Endodermal cell (in vitro differentiated cells): ENCODE measurements at regions not wholly inside any gene's neighbourhood (a gene's known extent, or its start where the extent isn't known, plus 50 kb on each side); places are given as distances from the start of the nearest gene placed in this dataset.

Experiments used
- DNase-seq: peaks from one replicate; pipeline ENCODE4 v3.0.0-alpha.2; 2017
- H3K27ac ChIP-seq: 2 replicates; pipeline ENCODE4 v1.5.1; 2013; ENCODE audit warnings: mild to moderate bottlenecking, low read depth, low read length, moderate library complexity
- H3K27me3 ChIP-seq: 2 replicates; pipeline ENCODE4 v1.6.1; 2013; ENCODE audit warnings: mild to moderate bottlenecking, low read length, moderate library complexity; ENCODE audit not compliant: insufficient read depth, control insufficient read depth, poor library complexity, severe bottlenecking
- H3K36me3 ChIP-seq: 2 replicates; pipeline ENCODE4 v1.7.0; 2013; ENCODE audit warnings: mild to moderate bottlenecking, low read length, moderate library complexity; ENCODE audit not compliant: control insufficient read depth, insufficient read depth
- H3K4me1 ChIP-seq: one replicate; pipeline ENCODE4 v1.7.0; 2013; ENCODE audit warnings: low read length; ENCODE audit not compliant: control insufficient read depth, insufficient read depth
- H3K4me3 ChIP-seq: 2 replicates; pipeline ENCODE4 v1.5.1; 2013; ENCODE audit warnings: mild to moderate bottlenecking, low read length, moderate library complexity
- H3K9ac ChIP-seq: 2 replicates; pipeline ENCODE4 v1.6.1; 2013; ENCODE audit warnings: mild to moderate bottlenecking, low read length, moderate library complexity; ENCODE audit not compliant: poor library complexity, severe bottlenecking; ENCODE audit errors: extremely low read depth
- H3K9me3 ChIP-seq: 2 replicates; pipeline ENCODE4 v1.6.1; 2013; ENCODE audit warnings: mild to moderate bottlenecking, low read length, moderate library complexity; ENCODE audit not compliant: control insufficient read depth
- H3K27ac Mint-ChIP-seq: 2 replicates; pipeline ENCODE4 v1.8.0; 2020; ENCODE audit warnings: mixed read lengths
- H3K27me3 Mint-ChIP-seq: 2 replicates; pipeline ENCODE4 v1.8.0; 2021; ENCODE audit warnings: mild to moderate bottlenecking, mixed read lengths; ENCODE audit not compliant: insufficient read depth
- H3K36me3 Mint-ChIP-seq: 2 replicates; pipeline ENCODE4 v1.8.0; 2020; ENCODE audit warnings: low read depth, mixed read lengths
- H3K4me1 Mint-ChIP-seq: 2 replicates; pipeline ENCODE4 v1.8.0; 2020; ENCODE audit warnings: mixed read lengths
- H3K4me3 Mint-ChIP-seq: 2 replicates; pipeline ENCODE4 v1.8.0; 2020; ENCODE audit warnings: mild to moderate bottlenecking, moderate library complexity, mixed read lengths
- H3K9me3 Mint-ChIP-seq: 2 replicates; pipeline ENCODE4 v1.8.0; 2020; ENCODE audit warnings: mild to moderate bottlenecking, mixed read lengths
- CTCF ChIP-seq: fragments of 200-600 bp; sonication (generic); conservative IDR thresholded peaks from 2 replicates; pipeline ENCODE4 v1.5.0; 2021; ENCODE audit warnings: antibody characterized with exemption, mild to moderate bottlenecking
- WGBS, 2 experiments: methylation state at CpG; one replicate each; pipeline versions ENCODE4 v1.1.5 to v1.1.7; 2013; ENCODE audit warnings: missing lambda C conversion rate in 2 of 2, mixed read lengths in 1 of 2; ENCODE audit not compliant: insufficient coverage in 1 of 2, insufficient read length in 1 of 2; 5-methylcytosine and 5-hydroxymethylcytosine counted together

- no peaks in the 10 kb centered on the region for H3K27me3 Mint-ChIP-seq
- Histone ChIP-seq H3K27me3 (no peaks in the 10 kb centered on the region), H3K9me3 (no peaks in the 10 kb centered on the region), H3K4me3 (no peak overlapping the region), H3K4me1 (no peaks in the 10 kb centered on the region), H3K36me3 (no peaks in the 10 kb centered on the region), H3K27ac (no peak overlapping the region), H3K9ac (no peak overlapping the region)
- no peak overlapping the region for H3K27ac Mint-ChIP-seq
- H3K9me3 Mint-ChIP-seq, result no peaks in the 10 kb centered on the region
- TF ChIP-seq CTCF, result no peak
- H3K36me3 Mint-ChIP-seq, result no peaks in the 10 kb centered on the region
- H3K4me3 Mint-ChIP-seq, result no peak overlapping the region
- WGBS, 2 experiments, result 93 to 97% methylated on average over 3 to 6 of the region's 7 CpGs
- H3K4me1 Mint-ChIP-seq, result no peaks in the 10 kb centered on the region
- DNase-seq, result no peak
Observed at GRCh38 chr6:82442061-82442719, 78.6 kb downstream of the TPBG start.

GRCh38 chr6:82458147-82458546 lies 94.5 kb downstream of the TPBG start:
- Mint-ChIP-seq H3K4me1 (peaks cover 5% of the 10 kb centered on the region), H3K27me3 (no peaks in the 10 kb centered on the region), H3K4me3 (no peak overlapping the region), H3K27ac (no peak overlapping the region), H3K9me3 (peaks cover 48% of the 10 kb centered on the region), H3K36me3 (peaks cover 6% of the 10 kb centered on the region)
- Histone ChIP-seq H3K4me1 (no peaks in the 10 kb centered on the region), H3K36me3 (no peaks in the 10 kb centered on the region), H3K4me3 (no peak overlapping the region), H3K9me3 (peaks cover 50% of the 10 kb centered on the region), H3K9ac (no peak overlapping the region), H3K27ac (no peak overlapping the region), H3K27me3 (no peaks in the 10 kb centered on the region)
- DNase-seq, result no peak
- no peak for TF ChIP-seq CTCF

GRCh38 chr6:82458705-82459104 lies 95.1 kb downstream of the TPBG start:
- TF ChIP-seq CTCF, result no peak
- whole genome bisulfite sequencing, 2 experiments, result 88 to 100% methylated on average over 2 of the region's 2 CpGs

More at GRCh38 chr6:82458705-82459104, 95.1 kb downstream of the TPBG start:
- no peak for DNase-seq
- peaks cover 5% of the 10 kb centered on the region for H3K4me1 Mint-ChIP-seq
- Histone ChIP-seq H3K9me3 (peaks cover 50% of the 10 kb centered on the region), H3K4me1 (no peaks in the 10 kb centered on the region), H3K4me3 (no peak overlapping the region), H3K9ac (no peak overlapping the region), H3K27me3 (no peaks in the 10 kb centered on the region), H3K27ac (no peak overlapping the region), H3K36me3 (no peaks in the 10 kb centered on the region)
- H3K27ac Mint-ChIP-seq, result no peak overlapping the region
- peaks cover 50% of the 10 kb centered on the region for H3K9me3 Mint-ChIP-seq
- H3K4me3 Mint-ChIP-seq, result no peak overlapping the region
- H3K27me3 Mint-ChIP-seq, result no peaks in the 10 kb centered on the region
- peaks cover 6% of the 10 kb centered on the region for H3K36me3 Mint-ChIP-seq
